ENCODE measurements at regions not wholly inside any gene's neighbourhood (a gene's known extent, or its start where the extent isn't known, plus 50 kb on each side); places are given as distances from the start of the nearest gene placed in this dataset.
A peak's percentile ranks its signal among the peaks of the same experiment; 100 is the strongest.

DNA sequence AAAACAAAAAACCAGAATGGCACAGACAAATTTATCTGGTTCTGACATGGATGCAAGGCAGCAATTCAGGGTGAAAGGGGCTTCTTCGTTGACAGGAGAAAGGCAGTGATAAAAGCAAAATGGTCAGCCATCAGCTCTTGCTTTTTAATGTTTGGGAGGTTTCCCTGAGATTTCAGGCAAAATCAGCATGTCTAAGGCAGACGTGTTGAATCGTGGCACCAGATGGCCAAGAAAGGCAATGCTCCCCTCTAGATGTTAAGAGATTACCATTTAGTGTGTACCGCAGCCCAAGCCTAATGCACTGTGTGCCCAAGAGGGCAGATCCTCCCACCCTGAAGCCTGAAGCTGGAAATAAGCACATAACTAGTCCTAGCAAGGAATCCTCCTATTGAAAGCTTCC lies 88.8 kb upstream of the GALNT18 start:
- DNase-seq: no peak

- DNase-seq: no peak
Measured at GRCh38 chr11:11709447-11710239, 87.8 kb upstream of the GALNT18 start.

DNA sequence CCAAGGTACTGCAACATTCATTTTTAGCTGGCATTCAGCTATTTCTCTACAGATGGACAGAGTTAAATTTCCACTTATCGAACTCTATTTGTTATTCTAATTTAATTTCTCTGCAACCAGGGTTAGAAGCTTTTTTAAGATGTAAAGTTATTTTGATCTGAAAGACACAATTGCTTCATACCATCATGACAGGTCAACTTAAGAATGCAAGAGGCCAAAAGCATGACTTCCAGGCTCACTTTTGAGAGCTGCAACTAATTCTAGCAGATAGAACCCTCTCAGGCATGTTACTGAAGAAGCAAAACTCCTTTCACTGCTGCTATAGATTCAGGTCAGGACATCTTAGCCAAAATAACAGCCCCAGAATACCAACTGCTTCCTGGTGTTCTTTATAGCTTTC lies 86.5 kb upstream of the GALNT18 start:
- no peak for DNase-seq

DNA sequence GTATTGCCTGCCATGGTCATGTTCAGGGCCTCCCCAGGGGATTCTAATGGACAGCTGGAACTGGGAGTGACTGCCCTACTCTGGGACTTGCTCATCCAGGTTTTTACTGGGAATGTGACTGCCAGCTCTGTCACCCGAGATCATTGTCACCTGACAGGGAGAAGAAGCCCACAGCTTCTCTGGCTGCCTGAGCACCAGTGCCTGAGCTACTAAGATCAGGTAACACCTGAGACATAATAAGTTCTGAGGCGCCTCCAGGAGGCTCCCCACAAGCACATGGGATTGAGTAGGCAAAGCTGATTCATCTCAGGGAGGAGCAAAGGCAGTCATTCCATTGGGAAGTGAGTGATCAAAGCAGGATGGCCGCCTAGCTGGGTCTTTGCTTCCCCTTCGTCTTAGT lies 84.2 kb upstream of the GALNT18 start:
- DNase-seq: no peak

- no peak for DNase-seq
Measured at GRCh38 chr11:11703885-11704284, 82.1 kb upstream of the GALNT18 start.

DNA sequence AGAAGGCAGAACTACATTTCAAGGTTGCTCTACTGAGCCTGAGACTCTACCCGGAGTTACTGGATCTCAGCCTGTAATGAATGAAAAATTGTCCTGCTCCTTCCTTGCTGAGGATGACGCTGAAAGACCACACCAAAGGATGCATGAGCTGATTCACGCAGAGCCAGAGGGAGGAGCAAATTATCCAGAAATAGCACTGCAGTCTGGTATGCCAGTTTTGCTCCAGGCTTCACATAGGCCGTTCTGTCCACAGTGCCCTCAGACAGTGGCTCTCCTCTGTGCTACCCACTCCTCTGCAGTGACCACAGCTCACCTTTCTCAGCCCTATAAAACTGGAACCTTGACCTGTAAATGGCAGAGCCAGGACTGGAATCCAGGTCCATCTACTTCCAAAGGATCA lies 79.3 kb upstream of the GALNT18 start:
- DNase-seq: no peak

DNA sequence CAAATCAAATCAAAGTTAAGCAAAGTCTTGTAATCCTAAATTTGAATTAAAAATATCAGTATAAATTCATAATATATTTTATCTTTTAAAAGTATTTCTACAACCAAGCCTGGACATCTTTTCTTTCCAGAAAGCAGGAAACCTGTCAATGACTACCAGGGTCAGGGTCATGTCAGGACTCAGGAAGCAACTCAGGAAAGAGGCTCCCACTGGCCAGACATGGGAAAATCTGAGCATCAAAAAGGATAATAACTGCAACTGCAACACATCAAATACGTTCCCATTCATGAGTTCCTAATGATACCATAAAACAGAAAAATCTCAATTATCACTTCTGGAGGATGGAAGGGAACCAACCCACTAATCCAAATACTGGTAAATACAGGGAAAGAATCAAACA lies 76.0 kb upstream of the GALNT18 start:
- DNase-seq: no peak

DNA sequence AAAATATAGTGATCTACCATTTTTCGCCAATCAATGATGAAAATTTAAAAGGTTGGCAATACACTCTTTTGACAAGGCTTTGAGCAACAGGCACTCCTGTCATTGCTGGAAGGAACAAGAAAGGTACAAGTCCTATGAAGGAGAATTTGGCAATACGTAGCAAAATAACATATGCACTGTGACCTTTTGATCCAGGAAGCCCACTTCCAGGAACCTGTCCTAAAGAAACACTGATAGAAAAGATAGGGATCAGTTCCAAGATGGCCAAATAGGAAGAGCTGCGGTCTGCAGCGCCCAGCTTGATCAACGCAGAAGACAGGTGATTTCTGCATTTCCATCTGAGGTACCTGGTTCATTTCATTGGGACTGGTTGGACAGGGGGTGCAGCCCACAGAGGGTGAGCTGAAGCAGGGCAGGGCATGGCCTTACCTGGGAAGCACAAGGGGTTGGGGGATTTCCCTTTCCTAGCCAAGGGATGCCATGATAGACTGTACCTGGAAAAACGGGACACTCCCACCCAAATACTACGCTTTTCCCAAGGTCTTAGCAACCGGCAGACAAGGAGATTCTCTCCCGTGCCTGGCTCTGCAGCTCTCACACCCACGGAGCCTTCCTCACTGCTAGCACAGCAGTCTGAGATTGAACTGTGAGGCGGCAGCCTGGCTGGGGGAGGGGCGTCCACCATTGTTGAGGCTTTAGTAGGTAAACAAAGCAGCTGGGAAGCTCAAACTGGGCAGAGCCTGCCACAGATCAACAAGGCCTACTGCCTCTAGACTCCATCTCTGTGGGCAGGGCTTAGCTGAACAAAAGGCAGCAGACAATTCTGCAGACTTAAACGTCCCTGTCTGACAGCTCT lies 69.7 kb upstream of the GALNT18 start:
- peak; percentile 52 for DNase-seq

- no peak for DNase-seq
Measured at GRCh38 chr11:11681536-11681935, 59.7 kb upstream of the GALNT18 start.

DNA sequence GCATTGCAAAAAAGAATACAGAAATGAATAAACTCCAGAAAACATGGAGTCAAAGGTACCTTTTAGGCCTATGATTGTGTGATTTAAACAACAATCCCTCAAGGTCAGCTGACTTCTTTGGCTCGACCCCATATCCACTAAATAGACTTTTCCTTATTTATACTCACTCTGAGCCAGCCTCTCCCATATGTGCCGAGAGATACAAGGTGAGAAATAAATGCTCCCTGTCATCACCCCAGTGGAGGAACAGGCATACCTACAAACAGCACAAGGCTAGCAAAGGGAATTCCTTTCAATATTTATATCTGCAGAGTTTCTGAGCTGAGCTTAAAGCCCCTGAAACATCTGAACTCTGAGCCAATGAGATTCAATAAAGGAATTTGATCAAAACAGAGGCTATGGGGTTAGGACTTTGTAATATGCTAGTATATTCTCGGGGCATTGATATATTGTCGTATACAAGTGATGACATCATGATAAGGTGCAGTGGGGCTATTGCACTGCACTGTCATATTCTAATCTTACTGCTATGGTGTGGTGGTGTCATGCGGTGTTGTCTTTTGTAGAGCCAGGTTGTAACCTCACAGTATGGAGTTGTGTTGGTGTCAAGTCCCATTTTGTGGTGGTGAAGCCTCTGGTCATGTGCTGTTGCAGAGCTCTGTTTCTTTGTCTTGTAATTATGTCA lies 56.0 kb upstream of the GALNT18 start:
- no peak for DNase-seq

GRCh38 chr11:11675671-11676181 lies 53.9 kb upstream of the GALNT18 start:
- no peak for DNase-seq

DNA sequence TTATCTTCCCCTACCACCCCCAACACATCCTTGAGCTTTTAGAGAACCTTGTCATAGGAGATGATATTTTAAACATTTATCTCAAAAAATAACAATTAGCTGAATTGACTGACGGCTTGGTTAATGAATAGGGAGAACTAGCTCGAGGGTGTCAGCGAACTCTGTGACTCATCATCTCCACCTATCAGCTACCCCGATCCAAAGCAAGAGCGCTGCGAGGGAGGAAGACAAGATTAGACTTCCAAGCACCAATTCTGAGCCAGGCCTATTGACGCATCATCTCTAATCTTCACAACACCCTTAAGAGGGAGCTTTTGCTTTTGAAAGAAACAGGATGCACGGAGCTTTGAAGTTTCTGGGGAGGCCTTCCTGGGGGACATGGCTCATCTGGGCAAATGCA lies 51.0 kb upstream of the GALNT18 start:
- no peak for DNase-seq

GRCh38 chr11:11672101-11672500 lies 50.3 kb upstream of the GALNT18 start:
- no peak for DNase-seq

All from NCI-H187 treated with DMSO at 0.1 percent for 48 hours (cell line).